HCT116 (cell line): ENCODE measurements at regions not wholly inside any gene's neighbourhood (a gene's known extent, or its start where the extent isn't known, plus 50 kb on each side); places are given as distances from the start of the nearest gene placed in this dataset.

Experiments used
- CEBPB ChIP-seq: IDR thresholded peaks from 2 replicates; pipeline ENCODE4 v1.6.1; 2012; ENCODE audit warnings: low read depth
- ELF1 ChIP-seq: IDR thresholded peaks from 2 replicates; pipeline ENCODE4 v1.6.1; 2012; ENCODE audit warnings: low read depth, borderline replicate concordance
- EZH2 ChIP-seq: fragments of 200-600 bp; sonication (generic); IDR thresholded peaks from 2 replicates; pipeline ENCODE4 v1.6.1; 2017; ENCODE audit warnings: antibody characterized with exemption, mixed run types
- JUND ChIP-seq: IDR thresholded peaks from 2 replicates; pipeline ENCODE4 v1.6.1; 2012
- POLR2A ChIP-seq: IDR thresholded peaks from 2 replicates; pipeline ENCODE4 v1.7.0; 2011; ENCODE audit warnings: borderline replicate concordance; ENCODE audit not compliant: insufficient read depth, insufficient read length; ENCODE audit errors: extremely low read depth
- POLR2AphosphoS5 ChIP-seq: IDR thresholded peaks from 2 replicates; pipeline ENCODE4 v1.6.1; 2011; ENCODE audit warnings: mild to moderate bottlenecking, low read depth, low read length, moderate library complexity
- SRF ChIP-seq: IDR thresholded peaks from 2 replicates; pipeline ENCODE4 v1.6.1; 2012; ENCODE audit warnings: low read depth
- TCF7L2 ChIP-seq: IDR thresholded peaks from 2 replicates; pipeline ENCODE4 v1.7.0; 2011; ENCODE audit warnings: borderline replicate concordance, inconsistent platforms; ENCODE audit not compliant: insufficient read depth, insufficient read length; ENCODE audit errors: extremely low read depth
- ZFX ChIP-seq: fragments of 450-650 bp; IDR thresholded peaks from 2 replicates; pipeline ENCODE4 v1.6.1; 2017
- TF ChIP-seq, protein P1 (sequence below), 3 experiments: fragments of 200-600 bp in 1 of 3; sonication (generic) in 1 of 3; IDR thresholded peaks in 2 of 3; conservative IDR thresholded peaks in 1 of 3; 2 replicates each; pipeline ENCODE4 v1.5.1; 2012 to 2017; ENCODE audit warnings: low read depth in 2 of 3, low read length in 2 of 3, antibody characterized with exemption in 1 of 3, borderline replicate concordance in 1 of 3, control low read depth in 1 of 3, mild to moderate bottlenecking in 1 of 3, mixed read lengths in 1 of 3, mixed run types in 1 of 3, moderate library complexity in 1 of 3; ENCODE audit not compliant: insufficient read depth in 1 of 3
- TF ChIP-seq, protein P2 (sequence below): IDR thresholded peaks from 2 replicates; pipeline ENCODE4 v1.6.1; 2011; ENCODE audit warnings: mild to moderate bottlenecking, low read length, moderate library complexity; ENCODE audit not compliant: insufficient replicate concordance; ENCODE audit errors: extremely low read depth
- TF ChIP-seq, protein P3 (sequence below): IDR thresholded peaks from 2 replicates; pipeline ENCODE4 v1.6.1; 2012; ENCODE audit warnings: low read depth

DNA sequence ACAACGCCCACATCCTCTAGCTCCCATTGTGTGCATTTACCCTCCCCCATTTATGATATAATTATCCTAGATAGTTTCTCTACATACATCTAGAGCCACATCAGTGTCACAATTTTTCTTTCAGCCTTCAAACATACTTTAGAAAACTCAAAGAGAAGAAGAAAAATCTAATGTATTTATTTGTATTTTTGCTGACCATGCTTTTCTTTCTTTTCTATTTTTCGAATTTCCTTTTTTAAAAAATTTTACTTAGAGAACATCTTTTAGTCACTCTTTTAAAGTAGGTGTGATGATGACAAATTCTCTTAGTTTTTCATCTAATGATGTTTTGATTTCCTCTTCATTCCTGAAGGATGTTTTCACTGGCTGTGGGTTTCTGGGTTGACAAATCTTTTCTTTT is 117.0 kb upstream of the CHL1 start:
- TF ChIP-seq TCF7L2 (no peak), POLR2A (no peak), EZH2 (no peak), JUND (no peak), SRF (no peak), ELF1 (no peak), POLR2AphosphoS5 (no peak), ZFX (no peak), CEBPB (no peak)
- TF ChIP-seq, protein P1, sequence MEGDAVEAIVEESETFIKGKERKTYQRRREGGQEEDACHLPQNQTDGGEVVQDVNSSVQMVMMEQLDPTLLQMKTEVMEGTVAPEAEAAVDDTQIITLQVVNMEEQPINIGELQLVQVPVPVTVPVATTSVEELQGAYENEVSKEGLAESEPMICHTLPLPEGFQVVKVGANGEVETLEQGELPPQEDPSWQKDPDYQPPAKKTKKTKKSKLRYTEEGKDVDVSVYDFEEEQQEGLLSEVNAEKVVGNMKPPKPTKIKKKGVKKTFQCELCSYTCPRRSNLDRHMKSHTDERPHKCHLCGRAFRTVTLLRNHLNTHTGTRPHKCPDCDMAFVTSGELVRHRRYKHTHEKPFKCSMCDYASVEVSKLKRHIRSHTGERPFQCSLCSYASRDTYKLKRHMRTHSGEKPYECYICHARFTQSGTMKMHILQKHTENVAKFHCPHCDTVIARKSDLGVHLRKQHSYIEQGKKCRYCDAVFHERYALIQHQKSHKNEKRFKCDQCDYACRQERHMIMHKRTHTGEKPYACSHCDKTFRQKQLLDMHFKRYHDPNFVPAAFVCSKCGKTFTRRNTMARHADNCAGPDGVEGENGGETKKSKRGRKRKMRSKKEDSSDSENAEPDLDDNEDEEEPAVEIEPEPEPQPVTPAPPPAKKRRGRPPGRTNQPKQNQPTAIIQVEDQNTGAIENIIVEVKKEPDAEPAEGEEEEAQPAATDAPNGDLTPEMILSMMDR (IDR thresholded peaks at IDR 0.05 in 2 of 3, conservative IDR thresholded peaks at IDR 0.05 in 1 of 3; ENCODE audit: borderline replicate concordance in 1 of 3, insufficient read depth in 1 of 3, low read depth in 2 of 3, low read length in 2 of 3), result no peak
- TF ChIP-seq, protein P2, sequence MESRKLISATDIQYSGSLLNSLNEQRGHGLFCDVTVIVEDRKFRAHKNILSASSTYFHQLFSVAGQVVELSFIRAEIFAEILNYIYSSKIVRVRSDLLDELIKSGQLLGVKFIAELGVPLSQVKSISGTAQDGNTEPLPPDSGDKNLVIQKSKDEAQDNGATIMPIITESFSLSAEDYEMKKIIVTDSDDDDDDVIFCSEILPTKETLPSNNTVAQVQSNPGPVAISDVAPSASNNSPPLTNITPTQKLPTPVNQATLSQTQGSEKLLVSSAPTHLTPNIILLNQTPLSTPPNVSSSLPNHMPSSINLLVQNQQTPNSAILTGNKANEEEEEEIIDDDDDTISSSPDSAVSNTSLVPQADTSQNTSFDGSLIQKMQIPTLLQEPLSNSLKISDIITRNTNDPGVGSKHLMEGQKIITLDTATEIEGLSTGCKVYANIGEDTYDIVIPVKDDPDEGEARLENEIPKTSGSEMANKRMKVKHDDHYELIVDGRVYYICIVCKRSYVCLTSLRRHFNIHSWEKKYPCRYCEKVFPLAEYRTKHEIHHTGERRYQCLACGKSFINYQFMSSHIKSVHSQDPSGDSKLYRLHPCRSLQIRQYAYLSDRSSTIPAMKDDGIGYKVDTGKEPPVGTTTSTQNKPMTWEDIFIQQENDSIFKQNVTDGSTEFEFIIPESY, result no peak
- TF ChIP-seq, protein P3, sequence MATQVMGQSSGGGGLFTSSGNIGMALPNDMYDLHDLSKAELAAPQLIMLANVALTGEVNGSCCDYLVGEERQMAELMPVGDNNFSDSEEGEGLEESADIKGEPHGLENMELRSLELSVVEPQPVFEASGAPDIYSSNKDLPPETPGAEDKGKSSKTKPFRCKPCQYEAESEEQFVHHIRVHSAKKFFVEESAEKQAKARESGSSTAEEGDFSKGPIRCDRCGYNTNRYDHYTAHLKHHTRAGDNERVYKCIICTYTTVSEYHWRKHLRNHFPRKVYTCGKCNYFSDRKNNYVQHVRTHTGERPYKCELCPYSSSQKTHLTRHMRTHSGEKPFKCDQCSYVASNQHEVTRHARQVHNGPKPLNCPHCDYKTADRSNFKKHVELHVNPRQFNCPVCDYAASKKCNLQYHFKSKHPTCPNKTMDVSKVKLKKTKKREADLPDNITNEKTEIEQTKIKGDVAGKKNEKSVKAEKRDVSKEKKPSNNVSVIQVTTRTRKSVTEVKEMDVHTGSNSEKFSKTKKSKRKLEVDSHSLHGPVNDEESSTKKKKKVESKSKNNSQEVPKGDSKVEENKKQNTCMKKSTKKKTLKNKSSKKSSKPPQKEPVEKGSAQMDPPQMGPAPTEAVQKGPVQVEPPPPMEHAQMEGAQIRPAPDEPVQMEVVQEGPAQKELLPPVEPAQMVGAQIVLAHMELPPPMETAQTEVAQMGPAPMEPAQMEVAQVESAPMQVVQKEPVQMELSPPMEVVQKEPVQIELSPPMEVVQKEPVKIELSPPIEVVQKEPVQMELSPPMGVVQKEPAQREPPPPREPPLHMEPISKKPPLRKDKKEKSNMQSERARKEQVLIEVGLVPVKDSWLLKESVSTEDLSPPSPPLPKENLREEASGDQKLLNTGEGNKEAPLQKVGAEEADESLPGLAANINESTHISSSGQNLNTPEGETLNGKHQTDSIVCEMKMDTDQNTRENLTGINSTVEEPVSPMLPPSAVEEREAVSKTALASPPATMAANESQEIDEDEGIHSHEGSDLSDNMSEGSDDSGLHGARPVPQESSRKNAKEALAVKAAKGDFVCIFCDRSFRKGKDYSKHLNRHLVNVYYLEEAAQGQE, result no peak
